Prostate gland (tissue), 2 donors: ENCODE measurements at regions not wholly inside any gene's neighbourhood (a gene's known extent, or its start where the extent isn't known, plus 50 kb on each side); places are given as distances from the start of the nearest gene placed in this dataset.

Experiments used
- POLR2A ChIP-seq: fragments of 450-650 bp; IDR thresholded peaks from one replicate; pipeline ENCODE4 v1.6.1; 2016; ENCODE audit warnings: antibody characterized with exemption, mild to moderate bottlenecking
- TF ChIP-seq, protein P1 (sequence below), 4 experiments: fragments of 200-600 bp in 2 of 4; fragments of 450-650 bp in 2 of 4; sonication (generic) in 2 of 4; IDR thresholded peaks; 1 replicate in 3 of 4; 2 replicates in 1 of 4; pipeline ENCODE4 v1.5.1; 2016 to 2019; ENCODE audit warnings: antibody characterized with exemption in 4 of 4, mild to moderate bottlenecking in 2 of 4, moderate library complexity in 2 of 4

DNA sequence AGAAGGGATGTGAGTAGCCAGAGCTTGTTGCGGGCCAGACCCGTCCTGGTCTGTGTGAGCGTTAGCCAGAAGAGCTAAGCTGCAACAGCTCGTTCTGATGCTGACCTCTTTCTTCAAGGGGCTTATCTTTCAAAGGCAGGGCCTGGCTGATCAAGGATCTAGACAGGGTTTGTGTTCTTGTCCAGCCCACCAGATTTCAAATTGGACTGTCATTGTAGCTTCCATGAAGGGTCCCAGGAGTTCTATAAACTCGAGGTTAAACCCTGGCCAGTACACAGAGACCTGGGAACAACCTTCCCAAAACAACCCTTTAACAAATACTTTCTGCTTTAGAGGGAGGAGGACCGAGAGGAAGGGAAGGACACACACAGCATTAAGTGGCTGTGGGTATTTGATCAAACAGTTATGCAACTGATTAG is 153.0 kb upstream of the TUT7 start:
- TF ChIP-seq, protein P1, sequence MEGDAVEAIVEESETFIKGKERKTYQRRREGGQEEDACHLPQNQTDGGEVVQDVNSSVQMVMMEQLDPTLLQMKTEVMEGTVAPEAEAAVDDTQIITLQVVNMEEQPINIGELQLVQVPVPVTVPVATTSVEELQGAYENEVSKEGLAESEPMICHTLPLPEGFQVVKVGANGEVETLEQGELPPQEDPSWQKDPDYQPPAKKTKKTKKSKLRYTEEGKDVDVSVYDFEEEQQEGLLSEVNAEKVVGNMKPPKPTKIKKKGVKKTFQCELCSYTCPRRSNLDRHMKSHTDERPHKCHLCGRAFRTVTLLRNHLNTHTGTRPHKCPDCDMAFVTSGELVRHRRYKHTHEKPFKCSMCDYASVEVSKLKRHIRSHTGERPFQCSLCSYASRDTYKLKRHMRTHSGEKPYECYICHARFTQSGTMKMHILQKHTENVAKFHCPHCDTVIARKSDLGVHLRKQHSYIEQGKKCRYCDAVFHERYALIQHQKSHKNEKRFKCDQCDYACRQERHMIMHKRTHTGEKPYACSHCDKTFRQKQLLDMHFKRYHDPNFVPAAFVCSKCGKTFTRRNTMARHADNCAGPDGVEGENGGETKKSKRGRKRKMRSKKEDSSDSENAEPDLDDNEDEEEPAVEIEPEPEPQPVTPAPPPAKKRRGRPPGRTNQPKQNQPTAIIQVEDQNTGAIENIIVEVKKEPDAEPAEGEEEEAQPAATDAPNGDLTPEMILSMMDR (IDR thresholded peaks at IDR 0.05): no peak
- no peak for TF ChIP-seq POLR2A
